DND-41 (cell line): ENCODE measurements at regions not wholly inside any gene's neighbourhood (a gene's known extent, or its start where the extent isn't known, plus 50 kb on each side); places are given as distances from the start of the nearest gene placed in this dataset.
"Not testable (repeated sequence)": the region's sequence is repeated elsewhere in the genome, so short reads cannot be mapped to it uniquely, and the experiment has no call there.

Experiments
- EZH2 ChIP-seq: IDR thresholded peaks from 3 replicates; pipeline ENCODE4 v1.6.1; 2012; ENCODE audit warnings: borderline replicate concordance, low read depth, mild to moderate bottlenecking, moderate library complexity, low read length, inconsistent platforms; ENCODE audit not compliant: severe bottlenecking
- TF ChIP-seq, protein P1 (sequence below): IDR thresholded peaks from 2 replicates; pipeline ENCODE4 v1.5.1; 2012; ENCODE audit warnings: borderline replicate concordance, low read length, moderate library complexity, mild to moderate bottlenecking; ENCODE audit not compliant: poor library complexity, severe bottlenecking; ENCODE audit errors: extremely low read depth

DNA sequence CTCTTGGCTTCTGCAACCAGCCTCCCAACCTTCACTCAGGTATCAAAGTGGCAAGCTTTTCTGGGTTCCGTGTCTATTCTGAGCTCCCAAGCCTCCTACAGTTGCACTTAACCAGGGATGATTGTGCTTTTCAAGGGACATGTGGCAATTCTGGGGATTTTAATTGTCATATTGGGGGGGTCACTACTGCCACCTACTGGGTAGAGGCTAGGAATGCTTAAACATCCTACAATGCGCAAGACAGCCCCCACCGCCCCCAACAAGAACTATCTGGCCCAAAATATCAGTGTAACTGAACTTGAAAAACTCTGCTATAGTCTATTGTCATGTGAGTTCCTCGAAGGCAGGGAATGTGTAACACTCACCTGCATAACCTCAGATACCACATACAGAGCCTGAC lies 201.5 kb downstream of the NPIPA8 start:
- TF ChIP-seq, protein P1, sequence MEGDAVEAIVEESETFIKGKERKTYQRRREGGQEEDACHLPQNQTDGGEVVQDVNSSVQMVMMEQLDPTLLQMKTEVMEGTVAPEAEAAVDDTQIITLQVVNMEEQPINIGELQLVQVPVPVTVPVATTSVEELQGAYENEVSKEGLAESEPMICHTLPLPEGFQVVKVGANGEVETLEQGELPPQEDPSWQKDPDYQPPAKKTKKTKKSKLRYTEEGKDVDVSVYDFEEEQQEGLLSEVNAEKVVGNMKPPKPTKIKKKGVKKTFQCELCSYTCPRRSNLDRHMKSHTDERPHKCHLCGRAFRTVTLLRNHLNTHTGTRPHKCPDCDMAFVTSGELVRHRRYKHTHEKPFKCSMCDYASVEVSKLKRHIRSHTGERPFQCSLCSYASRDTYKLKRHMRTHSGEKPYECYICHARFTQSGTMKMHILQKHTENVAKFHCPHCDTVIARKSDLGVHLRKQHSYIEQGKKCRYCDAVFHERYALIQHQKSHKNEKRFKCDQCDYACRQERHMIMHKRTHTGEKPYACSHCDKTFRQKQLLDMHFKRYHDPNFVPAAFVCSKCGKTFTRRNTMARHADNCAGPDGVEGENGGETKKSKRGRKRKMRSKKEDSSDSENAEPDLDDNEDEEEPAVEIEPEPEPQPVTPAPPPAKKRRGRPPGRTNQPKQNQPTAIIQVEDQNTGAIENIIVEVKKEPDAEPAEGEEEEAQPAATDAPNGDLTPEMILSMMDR = not testable (repeated sequence)
- TF ChIP-seq EZH2 = not testable (repeated sequence)
